C4-2B (cell line): ENCODE measurements at regions not wholly inside any gene's neighbourhood (a gene's known extent, or its start where the extent isn't known, plus 50 kb on each side); places are given as distances from the start of the nearest gene placed in this dataset.
"Not testable (repeated sequence)": the region's sequence is repeated elsewhere in the genome, so short reads cannot be mapped to it uniquely, and the experiment has no call there.

Experiments
- H3K27ac ChIP-seq: fragments of 450-650 bp; 2 replicates; pipeline ENCODE4 v1.5.1; 2017
- ZFX ChIP-seq: fragments of 450-650 bp; IDR thresholded peaks from 2 replicates; pipeline ENCODE4 v1.6.1; 2017
- TF ChIP-seq, protein P1 (sequence below): fragments of 450-650 bp; conservative IDR thresholded peaks from 2 replicates; pipeline ENCODE4 v1.5.1; 2017; ENCODE audit warnings: mild to moderate bottlenecking

DNA sequence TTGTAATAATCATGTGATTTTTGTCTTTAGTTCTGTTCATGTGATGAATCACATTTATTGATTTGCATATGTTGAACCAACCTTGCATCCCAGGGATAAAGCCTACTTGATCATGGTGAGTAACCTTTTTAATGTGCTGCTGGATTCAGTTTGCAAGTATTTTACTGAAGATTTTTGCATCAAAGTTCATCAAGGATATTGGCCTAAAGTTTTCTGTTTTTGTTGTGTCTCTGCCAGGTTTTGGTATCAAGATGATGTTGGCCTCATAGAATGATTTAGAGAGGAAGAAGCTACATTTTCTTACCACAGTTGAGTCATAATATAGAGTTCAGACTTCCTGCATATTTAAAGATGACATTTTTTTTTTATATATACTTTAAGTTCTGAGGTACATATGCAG lies 455.9 kb downstream of the PLPP3 start:
- TF ChIP-seq, protein P1, sequence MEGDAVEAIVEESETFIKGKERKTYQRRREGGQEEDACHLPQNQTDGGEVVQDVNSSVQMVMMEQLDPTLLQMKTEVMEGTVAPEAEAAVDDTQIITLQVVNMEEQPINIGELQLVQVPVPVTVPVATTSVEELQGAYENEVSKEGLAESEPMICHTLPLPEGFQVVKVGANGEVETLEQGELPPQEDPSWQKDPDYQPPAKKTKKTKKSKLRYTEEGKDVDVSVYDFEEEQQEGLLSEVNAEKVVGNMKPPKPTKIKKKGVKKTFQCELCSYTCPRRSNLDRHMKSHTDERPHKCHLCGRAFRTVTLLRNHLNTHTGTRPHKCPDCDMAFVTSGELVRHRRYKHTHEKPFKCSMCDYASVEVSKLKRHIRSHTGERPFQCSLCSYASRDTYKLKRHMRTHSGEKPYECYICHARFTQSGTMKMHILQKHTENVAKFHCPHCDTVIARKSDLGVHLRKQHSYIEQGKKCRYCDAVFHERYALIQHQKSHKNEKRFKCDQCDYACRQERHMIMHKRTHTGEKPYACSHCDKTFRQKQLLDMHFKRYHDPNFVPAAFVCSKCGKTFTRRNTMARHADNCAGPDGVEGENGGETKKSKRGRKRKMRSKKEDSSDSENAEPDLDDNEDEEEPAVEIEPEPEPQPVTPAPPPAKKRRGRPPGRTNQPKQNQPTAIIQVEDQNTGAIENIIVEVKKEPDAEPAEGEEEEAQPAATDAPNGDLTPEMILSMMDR = no peak
- no peak for TF ChIP-seq ZFX
- no peak overlapping the region for H3K27ac ChIP-seq

DNA sequence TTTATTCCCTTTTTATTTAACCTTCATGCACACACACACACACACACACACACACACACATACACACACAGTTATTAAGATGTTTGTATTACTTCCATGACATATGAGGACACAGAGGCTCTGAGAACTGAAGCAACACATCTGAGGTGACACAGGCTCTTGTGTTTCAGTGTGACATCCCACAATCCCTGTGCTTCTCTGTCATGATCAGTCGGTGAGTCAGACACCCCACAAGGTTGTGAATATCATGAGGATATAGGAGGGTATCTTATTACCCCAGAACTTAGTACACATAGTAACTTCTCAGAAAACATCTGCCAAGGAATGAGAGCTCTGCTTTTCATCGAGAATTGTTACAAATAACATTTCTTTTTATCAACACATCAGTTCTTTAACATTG lies 459.3 kb downstream of the PLPP3 start:
- no peak overlapping the region for H3K27ac ChIP-seq
- TF ChIP-seq ZFX = no peak
- TF ChIP-seq, protein P1 = no peak

DNA sequence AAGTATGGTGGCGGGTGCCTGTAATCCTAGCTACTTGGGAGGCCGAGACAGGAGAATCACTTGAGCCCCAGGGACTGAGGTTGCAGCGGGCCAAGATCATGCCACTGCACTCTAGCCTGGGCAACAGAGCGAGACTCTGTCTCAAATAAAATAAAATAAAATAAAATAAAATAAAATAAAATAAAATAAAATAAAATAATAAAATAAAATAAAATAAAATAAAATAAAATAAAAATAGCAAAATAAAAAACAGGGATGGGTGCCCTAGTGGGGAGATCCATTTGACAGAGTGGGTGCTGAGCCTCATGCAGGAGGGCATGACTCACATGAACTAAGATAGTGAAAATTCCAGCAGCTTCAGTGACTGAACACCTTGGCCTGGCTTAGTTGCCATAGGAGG lies 460.7 kb downstream of the PLPP3 start:
- not testable (repeated sequence) for H3K27ac ChIP-seq

DNA sequence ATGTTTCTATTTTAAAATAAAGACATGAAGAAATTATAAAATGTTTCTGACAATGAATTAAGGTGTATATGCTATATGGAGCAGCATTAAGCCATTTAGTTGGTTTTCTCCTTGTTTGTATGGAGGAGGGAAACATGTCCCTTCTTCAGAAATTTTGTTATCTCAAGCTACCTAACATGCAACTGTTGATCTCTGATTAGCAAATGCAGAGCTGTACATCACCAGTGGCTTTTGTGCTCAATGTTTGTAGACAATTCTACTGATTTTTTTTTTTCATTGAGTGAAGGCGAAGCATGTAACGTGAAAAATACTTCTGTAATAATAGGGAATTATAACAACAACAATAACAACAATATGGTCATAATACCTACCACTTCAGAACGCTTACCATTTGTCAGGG lies 463.7 kb downstream of the PLPP3 start:
- TF ChIP-seq ZFX = no peak
- TF ChIP-seq, protein P1 = no peak
- H3K27ac ChIP-seq = no peak overlapping the region

DNA sequence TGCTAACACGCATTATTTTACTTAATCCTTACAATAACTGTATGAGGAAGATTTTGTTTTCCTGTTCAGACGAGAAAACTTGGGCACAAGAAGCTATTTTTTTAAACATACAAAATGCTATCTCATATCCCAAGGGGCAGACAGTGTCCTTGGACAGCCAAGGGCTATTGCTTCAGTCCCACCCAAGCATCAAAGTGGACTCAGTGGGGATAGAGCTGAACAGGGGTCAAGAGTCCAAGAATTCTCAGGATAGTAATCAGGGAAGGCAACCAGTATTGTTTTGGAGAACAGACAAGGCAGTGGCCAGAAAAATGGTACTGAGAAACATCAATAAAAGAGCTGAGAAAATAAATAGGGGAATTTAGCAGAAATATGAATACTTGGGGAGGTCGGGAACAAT lies 465.7 kb downstream of the PLPP3 start:
- TF ChIP-seq, protein P1 = no peak
- no peak for TF ChIP-seq ZFX
- no peak overlapping the region for H3K27ac ChIP-seq

GRCh38 chr1:56107275-56107638 lies 472.1 kb downstream of the PLPP3 start:
- no peak for TF ChIP-seq ZFX
- TF ChIP-seq, protein P1 = no peak
- H3K27ac ChIP-seq = no peak overlapping the region

DNA sequence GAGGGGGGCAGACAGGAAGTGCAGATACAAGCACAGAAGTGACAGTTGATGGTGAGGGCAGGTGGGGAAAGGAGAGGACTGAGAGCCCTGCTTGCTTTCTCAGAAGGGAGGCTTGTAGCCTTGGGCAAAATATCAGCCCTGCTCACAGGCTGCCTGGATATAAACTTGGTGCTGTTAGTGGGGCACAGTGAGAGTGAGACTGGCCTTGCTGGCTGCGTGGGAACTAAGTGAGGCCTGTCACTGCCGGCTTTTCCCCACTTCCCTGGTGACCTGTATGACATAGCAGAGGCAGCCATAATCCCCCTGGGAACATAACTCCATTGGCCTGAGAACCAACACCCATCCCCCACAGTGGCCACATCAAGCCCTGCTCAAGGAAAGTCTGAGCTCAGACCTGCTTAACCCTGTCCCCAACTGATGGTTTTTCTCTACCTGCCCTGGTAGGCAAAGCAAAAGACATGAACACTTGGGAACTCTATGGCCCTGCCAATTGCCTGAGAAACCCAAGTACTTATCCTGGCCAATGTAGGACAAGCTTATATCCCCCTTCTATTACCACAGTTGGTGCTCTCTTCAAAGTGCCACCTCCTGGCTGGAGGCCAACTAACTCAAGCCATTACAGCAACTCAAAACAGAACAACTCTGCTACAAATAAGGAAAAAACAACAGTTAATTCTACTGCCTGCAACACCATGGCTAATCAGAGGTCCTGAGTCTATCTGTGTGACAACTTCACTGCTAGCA lies 472.7 kb downstream of the PLPP3 start:
- H3K27ac ChIP-seq = no peak overlapping the region
- no peak for TF ChIP-seq ZFX
- TF ChIP-seq, protein P1 = no peak

- no peak for TF ChIP-seq ZFX
- TF ChIP-seq, protein P1 = no peak
- H3K27ac ChIP-seq = no peak overlapping the region
Measured at GRCh38 chr1:56105397-56105796, 474.0 kb downstream of the PLPP3 start.
